DMS79 treated with DMSO at 0.1 percent for 48 hours (cell line): ENCODE measurements at regions not wholly inside any gene's neighbourhood (a gene's known extent, or its start where the extent isn't known, plus 50 kb on each side); places are given as distances from the start of the nearest gene placed in this dataset.

Experiments used
- DNase-seq: peaks from one replicate; lab custom pipeline; 2025; lab: John Stamatoyannopoulos, UW

GRCh38 chr12:24473097-24473496, 475.8 kb downstream of the BCAT1 start:
- no peak for DNase-seq

- no peak for DNase-seq
These were observed 478.9 kb downstream of the BCAT1 start for GRCh38 chr12:24470050-24470449.

GRCh38 chr12:24469089-24469488, 479.8 kb downstream of the BCAT1 start:
- no peak for DNase-seq

- DNase-seq = no peak
These were observed 481.7 kb downstream of the BCAT1 start for GRCh38 chr12:24467226-24467625.

GRCh38 chr12:24463375-24463774, 485.5 kb downstream of the BCAT1 start:
- no peak for DNase-seq

GRCh38 chr12:24462946-24463345, 486.0 kb downstream of the BCAT1 start:
- no peak for DNase-seq

- DNase-seq = no peak
These were observed 488.4 kb downstream of the BCAT1 start for GRCh38 chr12:24460506-24460905.

- DNase-seq = no peak
These were observed 488.8 kb downstream of the BCAT1 start for GRCh38 chr12:24460099-24460498.

GRCh38 chr12:24455811-24456210, 493.1 kb downstream of the BCAT1 start:
- DNase-seq = no peak

GRCh38 chr12:24447678-24448077, 498.2 kb upstream of the SOX5 start:
- DNase-seq = no peak

GRCh38 chr12:24446287-24446686, 496.8 kb upstream of the SOX5 start:
- DNase-seq = no peak

GRCh38 chr12:24444634-24445033, 495.2 kb upstream of the SOX5 start:
- DNase-seq = no peak

GRCh38 chr12:24441458-24441857, 492.0 kb upstream of the SOX5 start:
- no peak for DNase-seq

GRCh38 chr12:24436667-24437066, 487.2 kb upstream of the SOX5 start:
- DNase-seq = no peak

- DNase-seq = no peak
These were observed 482.4 kb upstream of the SOX5 start for GRCh38 chr12:24431872-24432271.

GRCh38 chr12:24427776-24428175, 478.3 kb upstream of the SOX5 start:
- DNase-seq = no peak

- DNase-seq = no peak
These were observed 476.1 kb upstream of the SOX5 start for GRCh38 chr12:24425601-24425970.

- no peak for DNase-seq
These were observed 475.6 kb upstream of the SOX5 start for GRCh38 chr12:24424889-24425600.

GRCh38 chr12:24424376-24424775, 474.9 kb upstream of the SOX5 start:
- DNase-seq = no peak

- no peak for DNase-seq
These were observed 474.1 kb upstream of the SOX5 start for GRCh38 chr12:24423611-24424010.

- no peak for DNase-seq
These were observed 472.3 kb upstream of the SOX5 start for GRCh38 chr12:24421759-24422158.

GRCh38 chr12:24418157-24418556, 468.7 kb upstream of the SOX5 start:
- DNase-seq = no peak

GRCh38 chr12:24416423-24417109, 467.1 kb upstream of the SOX5 start:
- no peak for DNase-seq

GRCh38 chr12:24415934-24416333, 466.5 kb upstream of the SOX5 start:
- no peak for DNase-seq
